Karpas-422 (cell line): ENCODE measurements at regions not wholly inside any gene's neighbourhood (a gene's known extent, or its start where the extent isn't known, plus 50 kb on each side); places are given as distances from the start of the nearest gene placed in this dataset.
"Not testable (repeated sequence)": the region's sequence is repeated elsewhere in the genome, so short reads cannot be mapped to it uniquely, and the experiment has no call there.

Experiments
- DNase-seq: peaks from one replicate; pipeline ENCODE4 v3.0.0-alpha.2; 2015
- H2AFZ ChIP-seq: fragments of 200-600 bp; sonication (generic); 2 replicates; pipeline ENCODE4 v1.6.1; 2014; ENCODE audit warnings: antibody characterized with exemption, low read length, mixed read lengths
- H3K27ac ChIP-seq: fragments of 200-600 bp; sonication (generic); 2 replicates; pipeline ENCODE4 v1.5.1; 2014; ENCODE audit warnings: mild to moderate bottlenecking, low read length, moderate library complexity
- H3K27me3 ChIP-seq: fragments of 200-600 bp; sonication (generic); 2 replicates; pipeline ENCODE4 v1.6.1; 2014; ENCODE audit warnings: low read length, mixed read lengths
- H3K36me3 ChIP-seq: fragments of 200-600 bp; sonication (generic); 2 replicates; pipeline ENCODE4 v1.6.1; 2014; ENCODE audit warnings: low read length, mixed read lengths; ENCODE audit not compliant: insufficient read depth
- H3K4me1 ChIP-seq: fragments of 200-600 bp; sonication (generic); 2 replicates; pipeline ENCODE4 v1.6.1; 2014; ENCODE audit warnings: mild to moderate bottlenecking, low read length, mixed read lengths
- H3K4me2 ChIP-seq: fragments of 200-600 bp; sonication (generic); 2 replicates; pipeline ENCODE4 v1.6.1; 2014; ENCODE audit warnings: low read length, low read depth, mild to moderate bottlenecking; ENCODE audit not compliant: poor library complexity, severe bottlenecking
- H3K4me3 ChIP-seq: fragments of 200-600 bp; sonication (generic); 2 replicates; pipeline ENCODE4 v1.5.1; 2014; ENCODE audit warnings: mild to moderate bottlenecking, antibody characterized with exemption, low read length, mixed read lengths
- H3K79me2 ChIP-seq: fragments of 200-600 bp; sonication (generic); 2 replicates; pipeline ENCODE4 v1.6.1; 2014; ENCODE audit warnings: mild to moderate bottlenecking, low read length, mixed read lengths
- H3K9ac ChIP-seq: fragments of 200-600 bp; sonication (generic); 2 replicates; pipeline ENCODE4 v1.6.0; 2014; ENCODE audit warnings: low read length
- H3K9me2 ChIP-seq: fragments of 200-600 bp; sonication (generic), shearing (Covaris generic); replicated peaks from 2 replicates; pipeline ENCODE4 v1.6.0; 2014; ENCODE audit warnings: mild to moderate bottlenecking, low read length, moderate library complexity; ENCODE audit not compliant: insufficient read depth
- H3K9me3 ChIP-seq: fragments of 300-700, 200-600 bp; sonication (generic); 2 replicates; pipeline ENCODE4 v1.6.1; 2014; ENCODE audit warnings: low read length, mixed read lengths
- H4K20me1 ChIP-seq: fragments of 200-600 bp; sonication (generic); 2 replicates; pipeline ENCODE4 v1.6.1; 2014; ENCODE audit warnings: mild to moderate bottlenecking, antibody characterized with exemption, low read length, low read depth; ENCODE audit not compliant: insufficient read depth

GRCh38 chr5:167855818-167856217 is 435.6 kb upstream of the WWC1 start:
- Histone ChIP-seq H3K79me2 (no peaks in the 10 kb centered on the region), H3K9me3 (no peaks in the 10 kb centered on the region), H3K9ac (no peak overlapping the region), H3K4me3 (no peak overlapping the region), H3K36me3 (no peaks in the 10 kb centered on the region), H3K4me1 (no peaks in the 10 kb centered on the region), H3K27ac (no peak overlapping the region), H3K27me3 (no peaks in the 10 kb centered on the region), H3K4me2 (no peak overlapping the region), H3K9me2 (no peaks in the 10 kb centered on the region), H4K20me1 (no peaks in the 10 kb centered on the region), H2AFZ (no peak overlapping the region)
- no peak for DNase-seq

GRCh38 chr5:167857321-167857720 is 434.1 kb upstream of the WWC1 start:
- Histone ChIP-seq H3K9ac (no peak overlapping the region), H3K9me2 (no peaks in the 10 kb centered on the region), H3K4me3 (no peak overlapping the region), H3K27me3 (no peaks in the 10 kb centered on the region), H2AFZ (no peak overlapping the region), H3K27ac (no peak overlapping the region), H3K9me3 (no peaks in the 10 kb centered on the region), H3K4me2 (no peak overlapping the region), H3K79me2 (no peaks in the 10 kb centered on the region), H3K36me3 (no peaks in the 10 kb centered on the region), H4K20me1 (no peaks in the 10 kb centered on the region), H3K4me1 (no peaks in the 10 kb centered on the region)
- no peak for DNase-seq

- not testable (repeated sequence) for DNase-seq, H3K36me3 ChIP-seq, H3K9me3 ChIP-seq, H3K4me1 ChIP-seq, H3K4me2 ChIP-seq, H3K9me2 ChIP-seq, H3K79me2 ChIP-seq, H3K27ac ChIP-seq, H4K20me1 ChIP-seq, H3K27me3 ChIP-seq, H2AFZ ChIP-seq, H3K4me3 ChIP-seq, H3K9ac ChIP-seq
These were observed 433.1 kb upstream of the WWC1 start for GRCh38 chr5:167858186-167858855.

- Histone ChIP-seq H3K27me3 (no peaks in the 10 kb centered on the region), H3K36me3 (no peaks in the 10 kb centered on the region), H3K9ac (no peak overlapping the region), H3K4me1 (no peaks in the 10 kb centered on the region), H4K20me1 (no peaks in the 10 kb centered on the region), H3K79me2 (no peaks in the 10 kb centered on the region), H2AFZ (no peak overlapping the region), H3K9me3 (no peaks in the 10 kb centered on the region), H3K9me2 (no peaks in the 10 kb centered on the region), H3K4me3 (no peak overlapping the region), H3K4me2 (no peak overlapping the region), H3K27ac (no peak overlapping the region)
- DNase-seq: peak; percentile 47
These were observed 430.1 kb upstream of the WWC1 start for GRCh38 chr5:167861129-167861927.

- Histone ChIP-seq H3K36me3 (no peaks in the 10 kb centered on the region), H3K4me2 (no peak overlapping the region), H4K20me1 (no peaks in the 10 kb centered on the region), H3K79me2 (no peaks in the 10 kb centered on the region), H3K9ac (no peak overlapping the region), H3K27me3 (no peaks in the 10 kb centered on the region), H3K4me3 (no peak overlapping the region), H3K4me1 (no peaks in the 10 kb centered on the region), H3K27ac (no peak overlapping the region), H3K9me2 (no peaks in the 10 kb centered on the region), H3K9me3 (no peaks in the 10 kb centered on the region), H2AFZ (no peak overlapping the region)
- no peak for DNase-seq
These were observed 429.5 kb upstream of the WWC1 start for GRCh38 chr5:167861928-167862426.

- Histone ChIP-seq H3K79me2 (no peaks in the 10 kb centered on the region), H2AFZ (no peak overlapping the region)
- DNase-seq: no peak
These were observed 427.6 kb upstream of the WWC1 start for GRCh38 chr5:167863883-167864282.

GRCh38 chr5:167864801-167865200 is 426.6 kb upstream of the WWC1 start:
- DNase-seq: no peak
- no peaks in the 10 kb centered on the region for H3K9me2 ChIP-seq
- H3K36me3 ChIP-seq: no peaks in the 10 kb centered on the region
- no peaks in the 10 kb centered on the region for H3K79me2 ChIP-seq
- no peaks in the 10 kb centered on the region for H3K4me1 ChIP-seq
- no peak overlapping the region for H3K4me2 ChIP-seq
- H3K4me3 ChIP-seq: no peak overlapping the region
- no peaks in the 10 kb centered on the region for H3K9me3 ChIP-seq
- no peak overlapping the region for H3K9ac ChIP-seq
- no peak overlapping the region for H2AFZ ChIP-seq
- no peaks in the 10 kb centered on the region for H4K20me1 ChIP-seq
- no peak overlapping the region for H3K27ac ChIP-seq
- no peaks in the 10 kb centered on the region for H3K27me3 ChIP-seq

More at GRCh38 chr5:167863883-167864282, 427.6 kb upstream of the WWC1 start:
- Histone ChIP-seq H3K9me3 (no peaks in the 10 kb centered on the region), H3K27me3 (no peaks in the 10 kb centered on the region), H3K4me3 (no peak overlapping the region), H4K20me1 (no peaks in the 10 kb centered on the region), H3K9ac (no peak overlapping the region), H3K27ac (no peak overlapping the region), H3K36me3 (no peaks in the 10 kb centered on the region), H3K4me2 (no peak overlapping the region), H3K9me2 (no peaks in the 10 kb centered on the region), H3K4me1 (no peaks in the 10 kb centered on the region)

GRCh38 chr5:167866797-167867196 is 424.6 kb upstream of the WWC1 start:
- Histone ChIP-seq H3K36me3 (no peaks in the 10 kb centered on the region), H3K27ac (no peak overlapping the region), H3K27me3 (no peaks in the 10 kb centered on the region), H2AFZ (no peak overlapping the region), H3K4me1 (no peaks in the 10 kb centered on the region), H3K4me2 (no peak overlapping the region), H3K9ac (no peak overlapping the region), H4K20me1 (no peaks in the 10 kb centered on the region), H3K79me2 (no peaks in the 10 kb centered on the region), H3K4me3 (no peak overlapping the region), H3K9me3 (no peaks in the 10 kb centered on the region), H3K9me2 (no peaks in the 10 kb centered on the region)
- no peak for DNase-seq
